ENCODE measurements at regions not wholly inside any gene's neighbourhood (a gene's known extent, or its start where the extent isn't known, plus 50 kb on each side); places are given as distances from the start of the nearest gene placed in this dataset.
"Not testable (repeated sequence)": the region's sequence is repeated elsewhere in the genome, so short reads cannot be mapped to it uniquely, and the experiment has no call there.

GRCh38 chr1:83039091-83039490 is 959.8 kb downstream of the TTLL7 start:
- TF ChIP-seq, protein P1, sequence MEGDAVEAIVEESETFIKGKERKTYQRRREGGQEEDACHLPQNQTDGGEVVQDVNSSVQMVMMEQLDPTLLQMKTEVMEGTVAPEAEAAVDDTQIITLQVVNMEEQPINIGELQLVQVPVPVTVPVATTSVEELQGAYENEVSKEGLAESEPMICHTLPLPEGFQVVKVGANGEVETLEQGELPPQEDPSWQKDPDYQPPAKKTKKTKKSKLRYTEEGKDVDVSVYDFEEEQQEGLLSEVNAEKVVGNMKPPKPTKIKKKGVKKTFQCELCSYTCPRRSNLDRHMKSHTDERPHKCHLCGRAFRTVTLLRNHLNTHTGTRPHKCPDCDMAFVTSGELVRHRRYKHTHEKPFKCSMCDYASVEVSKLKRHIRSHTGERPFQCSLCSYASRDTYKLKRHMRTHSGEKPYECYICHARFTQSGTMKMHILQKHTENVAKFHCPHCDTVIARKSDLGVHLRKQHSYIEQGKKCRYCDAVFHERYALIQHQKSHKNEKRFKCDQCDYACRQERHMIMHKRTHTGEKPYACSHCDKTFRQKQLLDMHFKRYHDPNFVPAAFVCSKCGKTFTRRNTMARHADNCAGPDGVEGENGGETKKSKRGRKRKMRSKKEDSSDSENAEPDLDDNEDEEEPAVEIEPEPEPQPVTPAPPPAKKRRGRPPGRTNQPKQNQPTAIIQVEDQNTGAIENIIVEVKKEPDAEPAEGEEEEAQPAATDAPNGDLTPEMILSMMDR (IDR thresholded peaks at IDR 0.05), result not testable (repeated sequence)
- TF ChIP-seq POLR2A, POLR2AphosphoS5, EP300 (IDR thresholded peaks at IDR 0.05): not testable (repeated sequence)
